K562 (cell line): ENCODE measurements at regions not wholly inside any gene's neighbourhood (a gene's known extent, or its start where the extent isn't known, plus 50 kb on each side); places are given as distances from the start of the nearest gene placed in this dataset.

Source experiments
- ATAC-seq: fragments of 200-7000 bp; cut with Tn5 transposase; 3 replicates; pipeline ENCODE4 v1.9.1; 2020; ENCODE audit warnings: moderate library complexity
- BruUV-seq: library from RNA; stranded (reverse); fragments of 400-500 nt; replicated peaks from 2 replicates; lab custom pipeline; 2021; lab: Mats Ljungman, UMichigan
- CTCF ChIA-PET: fragments of 300-600 bp; formaldehyde crosslinking; extraction: SDS; loops from one replicate; lab custom pipeline; 2021; ENCODE audit warnings: low intra/inter-chr PET ratio; lab: Yijun Ruan, JAX
- POLR2A ChIA-PET: fragments of 300-600, 350-650 bp; sonication (Branson Sonifier 250); formaldehyde crosslinking; extraction: SDS; loops from one replicate; lab custom pipeline; 2021; ENCODE audit warnings: antibody characterized with exemption, inconsistent platforms; lab: Yijun Ruan, JAX
- DNase-seq, 4 experiments: peaks; one replicate each; pipeline versions ENCODE4 v3.0.0 to v3.0.0-alpha.2; 2011 to 2018; ENCODE audit warnings: low spot score in 3 of 4, mixed read lengths in 3 of 4; ENCODE audit errors: extremely low read depth in 1 of 4
- FAIRE-seq: peaks from 2 replicates; lab custom pipeline; 2011; peaks lifted over from hg19 to GRCh38; lab: Jason Lieb, UNC
- H2AFZ ChIP-seq: 2 replicates; pipeline ENCODE4 v1.6.0; 2011; ENCODE audit warnings: low read depth, low read length, control low read depth, inconsistent platforms
- H3K27ac ChIP-seq: fragments of 200-600 bp; 3 replicates; pipeline ENCODE4 v1.8.0; 2011; ENCODE audit warnings: low read depth, mild to moderate bottlenecking, control low read depth, inconsistent platforms, low read length, moderate library complexity, mixed read lengths; ENCODE audit errors: extremely low read depth
- H3K27me3 ChIP-seq, 2 experiments: fragments of 300-600 bp in 1 of 2; 2 replicates in 1 of 2; 3 replicates in 1 of 2; pipeline versions ENCODE4 v1.6.0 to v1.8.0; 2011; ENCODE audit warnings: inconsistent platforms in 2 of 2, low read length in 2 of 2, mild to moderate bottlenecking in 1 of 2, mixed read lengths in 1 of 2, moderate library complexity in 1 of 2; ENCODE audit not compliant: control insufficient read depth in 2 of 2, insufficient read depth in 2 of 2
- H3K36me3 ChIP-seq: fragments of 300-600 bp; 3 replicates; pipeline ENCODE4 v1.8.0; 2011; ENCODE audit warnings: mild to moderate bottlenecking, low read length, inconsistent platforms; ENCODE audit not compliant: control insufficient read depth, insufficient read depth
- H3K4me1 ChIP-seq, 2 experiments: fragments of 200-600 bp in 1 of 2; replicated peaks in 1 of 2; 2 replicates in 1 of 2; 3 replicates in 1 of 2; pipeline versions ENCODE4 v1.5.1 to v1.8.0; 2011; ENCODE audit warnings: inconsistent platforms in 2 of 2, low read length in 2 of 2, mild to moderate bottlenecking in 1 of 2, mixed read lengths in 1 of 2, moderate library complexity in 1 of 2; ENCODE audit not compliant: control insufficient read depth in 2 of 2, insufficient read depth in 2 of 2
- H3K4me2 ChIP-seq: 2 replicates; pipeline ENCODE4 v1.6.1; 2011; ENCODE audit warnings: low read length, control low read depth, inconsistent platforms, mixed read lengths; ENCODE audit not compliant: insufficient read depth
- H3K4me3 ChIP-seq: fragments of 200-600 bp; sonication (generic), shearing (Covaris generic); 2 replicates; pipeline ENCODE4 v1.5.1; 2016; ENCODE audit warnings: control low read depth, inconsistent platforms
- H3K79me2 ChIP-seq: fragments of 200-600 bp; 3 replicates; pipeline ENCODE4 v1.8.0; 2011; ENCODE audit warnings: low read length, inconsistent platforms; ENCODE audit not compliant: control insufficient read depth, insufficient read depth
- H3K9ac ChIP-seq, 2 experiments: 2 replicates each; pipeline versions ENCODE4 v1.6.0 to v1.6.1; 2011; ENCODE audit warnings: low read depth in 2 of 2, low read length in 2 of 2, control low read depth in 1 of 2, inconsistent platforms in 1 of 2, mild to moderate bottlenecking in 1 of 2, mixed read lengths in 1 of 2; ENCODE audit not compliant: insufficient read depth in 1 of 2
- H3K9me1 ChIP-seq: one replicate; pipeline ENCODE4 v1.6.0; 2011; ENCODE audit warnings: inconsistent platforms, mild to moderate bottlenecking, low read length, moderate library complexity; ENCODE audit not compliant: control insufficient read depth, insufficient read depth
- H3K9me3 ChIP-seq: replicated peaks from 2 replicates; pipeline ENCODE4 v1.5.1; 2011; ENCODE audit warnings: low read depth, low read length, inconsistent platforms; ENCODE audit not compliant: control insufficient read depth, insufficient read depth
- H4K20me1 ChIP-seq: replicated peaks from 2 replicates; pipeline ENCODE4 v1.6.1; 2011; ENCODE audit warnings: low read length, inconsistent platforms, mixed read lengths; ENCODE audit not compliant: control insufficient read depth, insufficient read depth
- FUS ChIP-seq: fragments of 200-400 bp; formaldehyde crosslinking; optimal IDR thresholded peaks from 2 replicates; pipeline ENCODE3; 2017; ENCODE audit warnings: low read depth, low read length
- HSF4 ChIP-seq: fragments of 250-450 bp; sonication (Bioruptor Pico); IDR thresholded peaks from 2 replicates; pipeline ENCODE4 v2.1.2; 2022; ENCODE audit warnings: mild to moderate bottlenecking, moderate library complexity, borderline replicate concordance
- KAT2B ChIP-seq: IDR thresholded peaks from one replicate; pipeline ENCODE4 v1.6.1; 2012; ENCODE audit warnings: low read depth, mild to moderate bottlenecking, control low read depth, inconsistent platforms, low read length, moderate library complexity
- KLF1 ChIP-seq: fragments of 450-650 bp; IDR thresholded peaks from 2 replicates; pipeline ENCODE4 v1.6.1; 2016; ENCODE audit warnings: missing genetic modification characterization, missing compliant biosample characterization
- MXD1 ChIP-seq: fragments of 250-450 bp; sonication (Bioruptor Pico); IDR thresholded peaks from 2 replicates; pipeline ENCODE4 v1.8.0; 2021; ENCODE audit warnings: borderline replicate concordance, mild to moderate bottlenecking, moderate library complexity; ENCODE audit not compliant: poor library complexity, severe bottlenecking
- MYC ChIP-seq, 2 experiments: fragments of 250-450 bp in 1 of 2; sonication (Bioruptor Pico) in 1 of 2; IDR thresholded peaks; 2 replicates each; pipeline versions ENCODE4 v1.5.1 to v1.6.1; 2012 to 2021; ENCODE audit warnings: low read depth in 2 of 2, borderline replicate concordance in 1 of 2, improper control_type of control experiment in 1 of 2, low read length in 1 of 2, mild to moderate bottlenecking in 1 of 2, moderate library complexity in 1 of 2
- PML ChIP-seq: IDR thresholded peaks from 2 replicates; pipeline ENCODE4 v1.6.1; 2012; ENCODE audit warnings: low read length, inconsistent platforms
- RHOXF2B ChIP-seq: fragments of 250-450 bp; sonication (Bioruptor Pico); conservative IDR thresholded peaks from 2 replicates; pipeline ENCODE4 v1.5.1; 2021
- SNIP1 ChIP-seq: fragments of 450-650 bp; IDR thresholded peaks from 2 replicates; pipeline ENCODE4 v1.7.1; 2017; ENCODE audit warnings: low read depth, mild to moderate bottlenecking
- SRSF1 ChIP-seq: fragments of 200-400 bp; formaldehyde crosslinking; IDR thresholded peaks from 2 replicates; pipeline ENCODE4 v1.6.1; 2017; ENCODE audit warnings: mild to moderate bottlenecking, low read depth, low read length, moderate library complexity
- TCFL5 ChIP-seq: fragments of 250-450 bp; sonication (Bioruptor Pico); conservative IDR thresholded peaks from 2 replicates; pipeline ENCODE4 v1.6.1; 2021; ENCODE audit warnings: mild to moderate bottlenecking, moderate library complexity, matching md5 sums
- TGIF2 ChIP-seq: sonication (generic); formaldehyde crosslinking; IDR thresholded peaks from 2 replicates; pipeline ENCODE4 v1.8.1; 2022; ENCODE audit warnings: mild to moderate bottlenecking, missing genetic modification reagents, moderate library complexity
- WGBS: fragments of 100-300 bp; shearing (Covaris generic); methylation state at CpG from one replicate; pipeline ENCODE4 v1.1.6; 2016; ENCODE audit warnings: low coverage, mixed read lengths; ENCODE audit not compliant: insufficient coverage; ENCODE audit errors: missing lambda C conversion rate; 5-methylcytosine and 5-hydroxymethylcytosine counted together
- in situ Hi-C: fragments of 300-500 bp; cut with MboI; formaldehyde crosslinking; loops from 4 replicates; pipeline ENCODE4 v1.15.0; 2018; ENCODE audit warnings: inconsistent platforms, mixed read lengths
- intact Hi-C: fragments of 100-400 bp; cut with micrococcal nuclease; formaldehyde crosslinking; loops from 2 replicates; pipeline ENCODE4 v1.14.2; 2022
- TF ChIP-seq, protein P1 (sequence below): fragments of 450-650 bp; formaldehyde crosslinking; IDR thresholded peaks from 2 replicates; pipeline ENCODE4 v1.4.0; 2022; ENCODE audit warnings: missing genetic modification characterization

- no peaks in the 10 kb centered on the region for H4K20me1 ChIP-seq
- H3K36me3 ChIP-seq, result no peaks in the 10 kb centered on the region
- H3K4me3 ChIP-seq, result no peak overlapping the region
- POLR2A ChIA-PET, result no interaction called here
- no peaks in the 10 kb centered on the region for H3K9me1 ChIP-seq
- no peak overlapping the region for H2AFZ ChIP-seq
- no peak for ATAC-seq
- BruUV-seq, result no TSS peak
- no peak overlapping the region for H3K4me2 ChIP-seq
- no peak for TF ChIP-seq MXD1
- no peak for TF ChIP-seq HSF4 (CRISPR knock-in tag)
- TF ChIP-seq MYC (IDR thresholded peaks at IDR 0.05; ENCODE audit: low read depth, low read length), result no peak
- TF ChIP-seq MYC (CRISPR knock-in tag; IDR thresholded peaks at IDR 0.05; ENCODE audit: borderline replicate concordance, low read depth), result no peak
- no peak for TF ChIP-seq FUS
- TF ChIP-seq KLF1, result no peak
- TF ChIP-seq RHOXF2B (CRISPR knock-in tag), result no peak
- no peak for TF ChIP-seq KAT2B
- TF ChIP-seq SRSF1, result no peak
- TF ChIP-seq TCFL5, result no peak
- no peak for TF ChIP-seq PML
- no peak for TF ChIP-seq SNIP1
- TF ChIP-seq, protein P1, sequence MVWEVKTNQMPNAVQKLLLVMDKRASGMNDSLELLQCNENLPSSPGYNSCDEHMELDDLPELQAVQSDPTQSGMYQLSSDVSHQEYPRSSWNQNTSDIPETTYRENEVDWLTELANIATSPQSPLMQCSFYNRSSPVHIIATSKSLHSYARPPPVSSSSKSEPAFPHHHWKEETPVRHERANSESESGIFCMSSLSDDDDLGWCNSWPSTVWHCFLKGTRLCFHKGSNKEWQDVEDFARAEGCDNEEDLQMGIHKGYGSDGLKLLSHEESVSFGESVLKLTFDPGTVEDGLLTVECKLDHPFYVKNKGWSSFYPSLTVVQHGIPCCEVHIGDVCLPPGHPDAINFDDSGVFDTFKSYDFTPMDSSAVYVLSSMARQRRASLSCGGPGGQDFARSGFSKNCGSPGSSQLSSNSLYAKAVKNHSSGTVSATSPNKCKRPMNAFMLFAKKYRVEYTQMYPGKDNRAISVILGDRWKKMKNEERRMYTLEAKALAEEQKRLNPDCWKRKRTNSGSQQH, result no peak
- no peak for TF ChIP-seq TGIF2
- TF ChIP-seq, all 486 proteins: peak for 0
- Histone ChIP-seq H3K9me3 (no peaks in the 10 kb centered on the region), H3K27ac (no peak overlapping the region), H3K27me3 (no peaks in the 10 kb centered on the region), H3K79me2 (no peaks in the 10 kb centered on the region), H3K4me1 (no peaks in the 10 kb centered on the region), H3K9ac (no peak overlapping the region)
- intact Hi-C loops (no loop called here), in situ Hi-C loops (no loop called here)
- WGBS, result 5% methylated on average over 5 of the region's 5 CpGs
- DNase-seq (no peak), FAIRE-seq (no peak)
- CTCF ChIA-PET, result no interaction called here
Measured at GRCh38 chr14:86852530-86852929, 1140.5 kb downstream of the GALC start.
